K562 (cell line): ENCODE measurements at regions not wholly inside any gene's neighbourhood (a gene's known extent, or its start where the extent isn't known, plus 50 kb on each side); places are given as distances from the start of the nearest gene placed in this dataset.

Source experiments
- ATAC-seq: fragments of 200-7000 bp; cut with Tn5 transposase; 3 replicates; pipeline ENCODE4 v1.9.1; 2020; ENCODE audit warnings: moderate library complexity
- BruUV-seq: library from RNA; stranded (reverse); fragments of 400-500 nt; replicated peaks from 2 replicates; lab custom pipeline; 2021; lab: Mats Ljungman, UMichigan
- CTCF ChIA-PET: fragments of 300-600 bp; formaldehyde crosslinking; extraction: SDS; loops from one replicate; lab custom pipeline; 2021; ENCODE audit warnings: low intra/inter-chr PET ratio; lab: Yijun Ruan, JAX
- POLR2A ChIA-PET: fragments of 300-600, 350-650 bp; sonication (Branson Sonifier 250); formaldehyde crosslinking; extraction: SDS; loops from one replicate; lab custom pipeline; 2021; ENCODE audit warnings: antibody characterized with exemption, inconsistent platforms; lab: Yijun Ruan, JAX
- DNase-seq, 4 experiments: peaks; one replicate each; pipeline versions ENCODE4 v3.0.0 to v3.0.0-alpha.2; 2011 to 2018; ENCODE audit warnings: low spot score in 3 of 4, mixed read lengths in 3 of 4; ENCODE audit errors: extremely low read depth in 1 of 4
- FAIRE-seq: peaks from 2 replicates; lab custom pipeline; 2011; peaks lifted over from hg19 to GRCh38; lab: Jason Lieb, UNC
- H2AFZ ChIP-seq: 2 replicates; pipeline ENCODE4 v1.6.0; 2011; ENCODE audit warnings: low read depth, low read length, control low read depth, inconsistent platforms
- H3K27ac ChIP-seq: fragments of 200-600 bp; 3 replicates; pipeline ENCODE4 v1.8.0; 2011; ENCODE audit warnings: low read depth, mild to moderate bottlenecking, control low read depth, inconsistent platforms, low read length, moderate library complexity, mixed read lengths; ENCODE audit errors: extremely low read depth
- H3K27me3 ChIP-seq, 2 experiments: fragments of 300-600 bp in 1 of 2; 2 replicates in 1 of 2; 3 replicates in 1 of 2; pipeline versions ENCODE4 v1.6.0 to v1.8.0; 2011; ENCODE audit warnings: inconsistent platforms in 2 of 2, low read length in 2 of 2, mild to moderate bottlenecking in 1 of 2, mixed read lengths in 1 of 2, moderate library complexity in 1 of 2; ENCODE audit not compliant: control insufficient read depth in 2 of 2, insufficient read depth in 2 of 2
- H3K36me3 ChIP-seq: fragments of 300-600 bp; 3 replicates; pipeline ENCODE4 v1.8.0; 2011; ENCODE audit warnings: mild to moderate bottlenecking, low read length, inconsistent platforms; ENCODE audit not compliant: control insufficient read depth, insufficient read depth
- H3K4me1 ChIP-seq, 2 experiments: fragments of 200-600 bp in 1 of 2; replicated peaks in 1 of 2; 2 replicates in 1 of 2; 3 replicates in 1 of 2; pipeline versions ENCODE4 v1.5.1 to v1.8.0; 2011; ENCODE audit warnings: inconsistent platforms in 2 of 2, low read length in 2 of 2, mild to moderate bottlenecking in 1 of 2, mixed read lengths in 1 of 2, moderate library complexity in 1 of 2; ENCODE audit not compliant: control insufficient read depth in 2 of 2, insufficient read depth in 2 of 2
- H3K4me2 ChIP-seq: 2 replicates; pipeline ENCODE4 v1.6.1; 2011; ENCODE audit warnings: low read length, control low read depth, inconsistent platforms, mixed read lengths; ENCODE audit not compliant: insufficient read depth
- H3K4me3 ChIP-seq: fragments of 200-600 bp; sonication (generic), shearing (Covaris generic); 2 replicates; pipeline ENCODE4 v1.5.1; 2016; ENCODE audit warnings: control low read depth, inconsistent platforms
- H3K79me2 ChIP-seq: fragments of 200-600 bp; 3 replicates; pipeline ENCODE4 v1.8.0; 2011; ENCODE audit warnings: low read length, inconsistent platforms; ENCODE audit not compliant: control insufficient read depth, insufficient read depth
- H3K9ac ChIP-seq, 2 experiments: 2 replicates each; pipeline versions ENCODE4 v1.6.0 to v1.6.1; 2011; ENCODE audit warnings: low read depth in 2 of 2, low read length in 2 of 2, control low read depth in 1 of 2, inconsistent platforms in 1 of 2, mild to moderate bottlenecking in 1 of 2, mixed read lengths in 1 of 2; ENCODE audit not compliant: insufficient read depth in 1 of 2
- H3K9me1 ChIP-seq: one replicate; pipeline ENCODE4 v1.6.0; 2011; ENCODE audit warnings: inconsistent platforms, mild to moderate bottlenecking, low read length, moderate library complexity; ENCODE audit not compliant: control insufficient read depth, insufficient read depth
- H3K9me3 ChIP-seq: replicated peaks from 2 replicates; pipeline ENCODE4 v1.5.1; 2011; ENCODE audit warnings: low read depth, low read length, inconsistent platforms; ENCODE audit not compliant: control insufficient read depth, insufficient read depth
- H4K20me1 ChIP-seq: replicated peaks from 2 replicates; pipeline ENCODE4 v1.6.1; 2011; ENCODE audit warnings: low read length, inconsistent platforms, mixed read lengths; ENCODE audit not compliant: control insufficient read depth, insufficient read depth
- CSDE1 ChIP-seq, 2 experiments: fragments of 450-650 bp; IDR thresholded peaks; 2 replicates each; pipeline ENCODE4 v1.6.1; 2016; ENCODE audit warnings: mild to moderate bottlenecking in 1 of 2
- DLX4 ChIP-seq: fragments of 250-450 bp; sonication (Bioruptor Pico); IDR thresholded peaks from 2 replicates; pipeline ENCODE4 v1.6.1; 2021; ENCODE audit warnings: mild to moderate bottlenecking
- EP400 ChIP-seq: fragments of 450-650 bp; IDR thresholded peaks from 2 replicates; pipeline ENCODE4 v1.6.1; 2017; ENCODE audit warnings: antibody characterized with exemption, mild to moderate bottlenecking, moderate library complexity
- HDAC8 ChIP-seq: fragments of 450-650 bp; IDR thresholded peaks from 2 replicates; pipeline ENCODE4 v1.6.1; 2016; ENCODE audit warnings: mild to moderate bottlenecking, missing genetic modification characterization, moderate library complexity, missing compliant biosample characterization
- KDM5B ChIP-seq: fragments of 200-600 bp; sonication (generic); IDR thresholded peaks from 2 replicates; pipeline ENCODE4 v1.6.1; 2012; ENCODE audit warnings: low read depth, mild to moderate bottlenecking, moderate library complexity, low read length, control low read depth, inconsistent platforms; ENCODE audit not compliant: insufficient replicate concordance
- MTA3 ChIP-seq: fragments of 450-650 bp; formaldehyde crosslinking; IDR thresholded peaks from 2 replicates; pipeline ENCODE4 v1.6.1; 2017; ENCODE audit warnings: mild to moderate bottlenecking, borderline replicate concordance
- NFE2 ChIP-seq: IDR thresholded peaks from 2 replicates; pipeline ENCODE4 v1.6.1; 2014; ENCODE audit warnings: antibody characterized with exemption, low read depth
- PHF8 ChIP-seq: fragments of 200-600 bp; sonication (generic); IDR thresholded peaks from 2 replicates; pipeline ENCODE4 v1.6.1; 2012; ENCODE audit warnings: mixed run types, mild to moderate bottlenecking, inconsistent platforms, low read length, moderate library complexity, borderline replicate concordance
- SAFB ChIP-seq: fragments of 200-400 bp; formaldehyde crosslinking; IDR thresholded peaks from 2 replicates; pipeline ENCODE4 v1.6.1; 2017; ENCODE audit warnings: low read depth, low read length, borderline replicate concordance
- SMAD2 ChIP-seq: fragments of 150-350 bp; IDR thresholded peaks from 2 replicates; pipeline ENCODE4 v1.6.1; 2014; ENCODE audit warnings: low read depth, mild to moderate bottlenecking, low read length
- TAL1 ChIP-seq: fragments of 450-650 bp; IDR thresholded peaks from 2 replicates; pipeline ENCODE4 v1.6.1; 2016; ENCODE audit warnings: mild to moderate bottlenecking
- WHSC1 ChIP-seq: IDR thresholded peaks from one replicate; pipeline ENCODE4 v1.6.1; 2012; ENCODE audit warnings: low read length, control low read depth, inconsistent platforms
- ZNF431 ChIP-seq: sonication (generic); formaldehyde crosslinking; IDR thresholded peaks from 2 replicates; pipeline ENCODE4 v1.8.0; 2022; ENCODE audit warnings: mild to moderate bottlenecking, missing genetic modification reagents
- ZNF507 ChIP-seq: conservative IDR thresholded peaks from 2 replicates; pipeline ENCODE4 v1.6.1; 2017; ENCODE audit warnings: missing genetic modification characterization, missing compliant biosample characterization
- WGBS: fragments of 100-300 bp; shearing (Covaris generic); methylation state at CpG from one replicate; pipeline ENCODE4 v1.1.6; 2016; ENCODE audit warnings: low coverage, mixed read lengths; ENCODE audit not compliant: insufficient coverage; ENCODE audit errors: missing lambda C conversion rate; 5-methylcytosine and 5-hydroxymethylcytosine counted together
- in situ Hi-C: fragments of 300-500 bp; cut with MboI; formaldehyde crosslinking; loops from 4 replicates; pipeline ENCODE4 v1.15.0; 2018; ENCODE audit warnings: inconsistent platforms, mixed read lengths
- intact Hi-C: fragments of 100-400 bp; cut with micrococcal nuclease; formaldehyde crosslinking; loops from 2 replicates; pipeline ENCODE4 v1.14.2; 2022

- no peak for FAIRE-seq
- in situ Hi-C loops, result no loop called here
- 1% methylated on average over 5 of the region's 5 CpGs for WGBS
These were observed 73.9 kb upstream of the SLC24A5 start for GRCh38 chr15:48046813-48047438.

More at GRCh38 chr15:48046813-48047438, 73.9 kb upstream of the SLC24A5 start:
- Histone ChIP-seq H3K4me1 (no peaks in the 10 kb centered on the region), H4K20me1 (no peaks in the 10 kb centered on the region), H3K36me3 (no peaks in the 10 kb centered on the region), H3K9me1 (no peaks in the 10 kb centered on the region), H3K9me3 (no peaks in the 10 kb centered on the region), H2AFZ (no peak overlapping the region), H3K9ac (no peak overlapping the region), H3K79me2 (no peaks in the 10 kb centered on the region), H3K27ac (no peak overlapping the region), H3K4me2 (no peak overlapping the region), H3K4me3 (no peak overlapping the region), H3K27me3 (no peaks in the 10 kb centered on the region)
- no peak for DNase-seq
- CTCF ChIA-PET, result no interaction called here
- no peak for ATAC-seq
- intact Hi-C loops, result no loop called here
- TF ChIP-seq DLX4 (CRISPR knock-in tag) (no peak), SAFB (no peak), KDM5B (no peak), PHF8 (no peak), MTA3 (no peak), EP400 (no peak), HDAC8 (tag) (no peak), ZNF431 (CRISPR knock-in tag) (no peak), NFE2 (no peak), WHSC1 (no peak), CSDE1 (IDR thresholded peaks at IDR 0.05) (no peak), SMAD2 (no peak), TAL1 (no peak), ZNF507 (no peak)
- no TSS peak for BruUV-seq
- POLR2A ChIA-PET, result no interaction called here
